ENCODE measurements at regions not wholly inside any gene's neighbourhood (a gene's known extent, or its start where the extent isn't known, plus 50 kb on each side); places are given as distances from the start of the nearest gene placed in this dataset.

GRCh38 chr17:71631483-71631882, 489.3 kb upstream of the SOX9 start:
- TF ChIP-seq CTCF (IDR thresholded peaks at IDR 0.05) (no peak), POLR2A (IDR thresholded peaks at IDR 0.05; ENCODE audit: low read depth) (no peak)
